OCI-LY3 (cell line): ENCODE measurements at regions not wholly inside any gene's neighbourhood (a gene's known extent, or its start where the extent isn't known, plus 50 kb on each side); places are given as distances from the start of the nearest gene placed in this dataset.

ENCODE experiments used
- CTCF ChIP-seq: fragments of 200-600, 300-600 bp; sonication (generic); IDR thresholded peaks from 2 replicates; pipeline ENCODE4 v1.5.1; 2014; ENCODE audit warnings: antibody characterized with exemption, low read length, low read depth
- EZH2phosphoT487 ChIP-seq: fragments of 200-600 bp; shearing (Covaris generic); IDR thresholded peaks from 2 replicates; pipeline ENCODE4 v1.6.1; 2018; ENCODE audit warnings: antibody characterized with exemption, mixed run types, low read depth

GRCh38 chr12:46680506-46680905, 145.3 kb downstream of the SLC38A4 start:
- TF ChIP-seq CTCF (no peak), EZH2phosphoT487 (no peak)
